CD4-positive, alpha-beta T cell treated with Interleukin-4 for 1 hour (primary cell): ENCODE measurements at regions not wholly inside any gene's neighbourhood (a gene's known extent, or its start where the extent isn't known, plus 50 kb on each side); places are given as distances from the start of the nearest gene placed in this dataset.

Experiments used
- DNase-seq, 2 donors: peaks; one replicate each; pipeline ENCODE4 v3.0.0-alpha.2; 2020 to 2022

GRCh38 chr13:112226320-112227002, 149.7 kb upstream of the SPACA7 start:
- no peak for DNase-seq

DNA sequence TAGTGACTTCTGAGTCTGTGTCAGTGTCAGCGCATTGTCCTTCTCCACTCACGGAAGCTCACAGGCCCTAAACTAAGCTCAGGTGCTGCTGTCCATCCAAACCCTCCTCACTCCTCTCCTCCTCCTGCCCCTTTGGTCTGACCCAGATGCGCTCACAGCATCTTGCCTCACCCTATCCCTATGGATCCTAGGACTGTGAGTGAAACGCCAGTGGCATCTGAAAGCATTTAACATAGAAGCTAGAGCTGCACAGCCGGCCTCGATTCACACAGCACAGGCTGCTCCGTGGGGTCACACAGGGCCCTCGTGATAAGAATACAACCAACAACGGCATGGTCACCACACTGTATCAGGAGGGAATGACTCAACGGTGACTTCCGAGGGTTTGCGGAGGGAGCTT, 149.1 kb upstream of the SPACA7 start:
- no peak for DNase-seq

GRCh38 chr13:112229445-112229844, 146.7 kb upstream of the SPACA7 start:
- DNase-seq: no peak

DNA sequence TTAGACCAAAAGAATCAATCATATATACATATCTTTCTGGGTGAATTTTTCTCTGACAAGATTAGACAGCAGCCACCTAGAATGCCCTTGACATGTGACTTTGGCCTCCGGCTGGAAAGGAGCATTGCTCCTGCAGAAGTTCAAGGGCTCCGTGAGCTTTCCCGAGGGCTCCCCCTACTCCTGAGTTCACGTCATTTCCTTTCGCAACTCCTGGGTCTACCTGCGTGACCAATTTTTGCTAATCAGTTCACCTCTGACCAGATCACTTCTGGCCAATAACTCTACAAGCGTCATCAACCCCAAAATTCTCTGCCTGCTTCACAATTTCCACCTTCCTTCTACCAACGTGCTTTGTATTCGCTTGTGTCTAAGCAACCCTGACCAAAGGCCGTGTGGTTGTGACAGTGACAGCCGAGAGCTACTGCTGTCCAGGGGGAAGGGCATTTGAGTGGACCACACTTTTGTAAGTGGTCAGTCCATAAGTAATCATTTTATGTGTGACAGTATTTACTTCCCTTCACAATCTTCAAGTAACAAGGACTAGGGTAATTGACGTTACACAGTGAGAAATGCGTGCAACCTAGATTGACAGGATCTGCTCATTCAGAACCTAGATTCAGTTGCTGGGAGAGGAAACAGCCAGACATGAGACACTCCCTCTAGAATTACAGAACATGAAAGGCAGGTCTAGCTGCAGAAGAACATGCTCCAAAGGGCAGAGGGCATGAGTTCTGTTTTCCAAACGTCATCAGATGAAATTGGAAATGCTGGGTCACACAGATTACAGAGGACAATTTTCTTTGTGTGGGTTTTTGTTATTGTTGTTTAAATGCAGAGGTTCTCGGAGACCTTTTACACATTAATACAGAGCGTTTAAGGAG, 145.9 kb upstream of the SPACA7 start:
- no peak for DNase-seq

DNA sequence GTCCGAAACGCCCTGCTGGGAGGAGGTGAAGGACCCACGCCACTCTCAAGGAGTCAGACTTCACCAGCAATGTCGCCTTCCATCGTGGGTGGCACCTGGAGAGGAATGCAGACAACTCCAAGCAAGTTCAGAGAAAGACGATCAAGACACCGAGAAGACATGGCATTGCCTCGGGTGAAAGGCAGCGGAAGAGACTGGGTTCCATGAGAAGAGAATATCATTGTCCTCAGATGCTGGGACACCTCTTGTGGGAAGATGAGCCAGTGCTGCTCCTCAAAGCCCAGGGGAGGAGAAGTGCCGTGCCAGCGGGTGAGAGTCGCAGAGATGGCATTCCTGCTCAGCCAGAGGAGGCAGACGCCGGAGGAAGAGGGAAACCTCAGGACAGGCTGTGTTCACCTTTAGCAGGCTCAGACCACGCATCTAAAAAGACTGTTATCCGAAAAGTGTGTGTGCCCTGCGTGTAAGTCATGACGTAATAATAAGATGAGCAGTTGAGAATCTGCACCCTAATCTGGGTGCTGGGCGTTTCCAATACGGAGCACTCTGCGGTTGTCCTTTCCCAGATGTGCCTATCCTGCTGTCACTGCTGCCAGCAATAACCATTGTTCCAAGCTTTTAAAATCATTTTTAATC, 144.6 kb upstream of the SPACA7 start:
- DNase-seq: no peak

GRCh38 chr13:112233256-112233655, 142.9 kb upstream of the SPACA7 start:
- DNase-seq: no peak

GRCh38 chr13:112233716-112234115, 142.4 kb upstream of the SPACA7 start:
- no peak for DNase-seq

- no peak for DNase-seq
Measured at GRCh38 chr13:112234131-112234875, 141.9 kb upstream of the SPACA7 start.

DNA sequence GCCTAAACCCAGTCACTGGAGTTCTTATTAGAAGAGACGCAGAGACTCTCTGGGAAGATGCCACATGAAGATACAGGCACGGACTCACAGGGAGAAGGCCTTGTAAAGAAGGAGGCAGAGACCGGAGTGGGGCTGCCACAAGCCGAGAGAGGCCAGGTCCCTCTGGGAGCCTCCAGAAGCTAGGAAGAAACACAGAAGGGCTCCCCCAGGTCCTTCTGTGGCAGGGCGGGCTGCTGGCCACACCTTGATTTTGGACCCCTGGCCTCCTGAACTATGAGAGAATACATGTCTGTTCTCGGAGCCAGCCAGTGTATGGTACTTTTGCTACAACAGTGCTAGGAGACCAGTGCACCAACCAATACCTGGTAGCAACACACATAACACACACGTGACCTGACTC, 140.1 kb upstream of the SPACA7 start:
- DNase-seq: no peak

DNA sequence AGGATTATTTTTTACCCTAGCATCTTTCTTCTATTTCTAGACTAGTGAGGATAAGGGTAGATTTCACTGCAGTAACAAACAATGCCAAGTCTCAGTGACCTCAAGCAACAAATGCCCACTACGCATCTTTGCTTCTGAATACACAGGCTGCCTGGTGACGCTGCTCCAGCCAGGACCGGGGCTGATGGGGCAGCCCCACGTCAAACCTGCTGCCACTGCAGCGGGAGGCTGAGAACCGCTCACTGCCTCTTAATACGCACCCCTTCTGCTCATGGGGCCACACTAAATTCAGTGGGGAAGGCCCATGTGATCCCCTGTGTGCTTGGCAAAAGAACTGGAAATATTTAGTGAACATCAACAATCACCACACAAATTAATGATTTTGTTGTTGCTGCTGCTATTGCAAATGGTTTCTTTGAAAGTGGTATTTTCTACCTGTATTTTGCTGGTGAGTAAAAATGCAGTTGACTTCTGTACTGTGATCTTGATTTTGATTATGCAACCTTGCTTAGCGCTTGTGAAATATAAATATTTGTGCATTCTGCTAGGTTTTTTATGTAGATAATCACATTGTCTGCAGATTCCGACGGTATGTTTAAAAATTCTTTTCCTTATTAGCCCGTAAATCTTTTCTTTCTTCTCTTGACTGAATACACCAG, 139.5 kb upstream of the SPACA7 start:
- DNase-seq: no peak

- DNase-seq: no peak
Measured at GRCh38 chr13:112238436-112238995, 137.6 kb upstream of the SPACA7 start.

DNA sequence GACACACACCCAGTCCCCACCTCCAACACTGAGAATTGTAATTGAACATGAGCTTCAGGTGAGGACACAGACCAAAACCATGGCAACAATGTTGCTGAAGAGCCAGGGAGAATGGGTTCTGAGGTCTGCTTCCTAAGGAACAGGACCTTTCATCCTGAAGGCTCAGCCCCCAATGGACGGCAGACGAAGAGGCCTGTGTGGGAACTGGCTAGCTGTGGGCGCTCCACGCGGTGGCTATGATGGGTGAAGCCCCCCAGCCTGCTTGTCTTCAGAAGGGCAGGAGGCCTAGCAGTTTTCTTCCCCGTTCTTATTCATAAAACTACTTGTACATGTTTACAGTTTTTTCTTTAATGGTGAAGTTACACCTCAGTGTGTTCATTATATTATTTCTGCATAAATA, 136.1 kb upstream of the SPACA7 start:
- DNase-seq: no peak

DNA sequence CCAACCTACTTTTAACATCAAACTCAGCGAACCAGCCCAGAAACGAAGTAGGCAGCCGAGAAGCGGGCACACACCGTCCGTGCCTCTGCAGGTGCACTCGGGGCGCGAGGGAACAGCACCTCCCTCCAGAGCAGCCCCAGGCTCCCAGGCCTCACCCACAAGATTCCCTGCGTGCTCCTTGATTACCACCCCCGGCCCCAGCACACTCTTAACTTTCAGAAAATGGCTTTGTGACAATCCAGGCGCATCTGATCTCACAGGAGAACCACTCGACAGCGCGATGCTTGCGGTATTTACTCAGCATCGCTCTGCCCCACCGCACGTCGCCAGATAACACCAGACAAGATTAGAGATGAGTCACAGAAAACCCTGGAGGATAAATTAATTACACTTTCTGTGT, 134.9 kb upstream of the SPACA7 start:
- DNase-seq: no peak

DNA sequence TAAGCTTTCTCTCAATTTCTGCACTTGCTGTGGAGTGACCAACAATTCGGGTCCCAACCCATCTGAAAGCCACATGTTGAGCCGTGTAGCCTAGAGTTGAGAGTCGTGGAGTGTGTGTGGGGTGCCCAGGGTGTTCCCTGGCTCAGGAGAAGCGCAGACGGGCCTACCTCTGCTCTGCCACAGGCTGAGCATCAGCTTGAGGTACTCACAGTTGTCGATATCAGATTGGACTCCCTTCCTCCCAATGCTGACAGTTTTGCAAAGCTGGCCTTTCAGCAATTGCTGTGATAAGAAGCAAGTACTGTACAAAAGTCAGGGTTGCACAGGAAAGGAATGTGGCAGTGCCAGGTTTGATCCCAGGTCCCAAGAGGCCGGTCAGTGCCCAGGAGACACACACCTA, 133.4 kb upstream of the SPACA7 start:
- no peak for DNase-seq

GRCh38 chr13:112244061-112244460, 132.1 kb upstream of the SPACA7 start:
- DNase-seq: no peak

DNA sequence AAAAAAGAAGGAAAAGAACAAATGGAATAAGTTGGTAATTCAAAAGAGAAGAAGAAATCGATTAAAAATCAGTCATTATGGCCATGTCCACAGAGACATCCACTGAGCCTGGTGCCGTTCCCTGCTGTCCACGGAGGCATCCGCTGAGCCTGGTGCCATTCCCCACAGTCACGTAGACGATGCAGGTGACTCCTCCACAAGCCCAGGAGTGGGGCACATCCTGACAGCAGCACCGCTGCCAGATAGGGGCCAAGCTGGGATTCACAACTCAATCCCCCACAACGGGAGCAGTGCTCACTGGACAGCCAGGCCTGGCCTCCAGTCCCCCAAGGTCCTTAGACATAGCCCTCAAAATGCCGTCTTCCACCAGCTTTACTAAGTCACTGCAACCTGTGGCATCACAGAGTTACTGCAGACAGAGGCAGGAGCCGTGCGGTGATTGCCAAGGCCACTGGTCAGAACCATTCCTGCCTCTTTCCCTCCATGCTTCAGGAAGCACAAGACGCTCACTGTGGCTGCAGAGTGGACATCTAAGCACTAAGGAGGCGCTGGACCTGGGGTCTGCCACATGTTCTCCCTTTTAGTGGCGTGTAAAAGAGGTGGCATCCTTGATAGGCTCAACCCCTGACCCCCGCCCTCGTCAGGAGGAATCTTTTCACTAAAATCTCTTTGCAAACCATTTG, 131.5 kb upstream of the SPACA7 start:
- DNase-seq: no peak

DNA sequence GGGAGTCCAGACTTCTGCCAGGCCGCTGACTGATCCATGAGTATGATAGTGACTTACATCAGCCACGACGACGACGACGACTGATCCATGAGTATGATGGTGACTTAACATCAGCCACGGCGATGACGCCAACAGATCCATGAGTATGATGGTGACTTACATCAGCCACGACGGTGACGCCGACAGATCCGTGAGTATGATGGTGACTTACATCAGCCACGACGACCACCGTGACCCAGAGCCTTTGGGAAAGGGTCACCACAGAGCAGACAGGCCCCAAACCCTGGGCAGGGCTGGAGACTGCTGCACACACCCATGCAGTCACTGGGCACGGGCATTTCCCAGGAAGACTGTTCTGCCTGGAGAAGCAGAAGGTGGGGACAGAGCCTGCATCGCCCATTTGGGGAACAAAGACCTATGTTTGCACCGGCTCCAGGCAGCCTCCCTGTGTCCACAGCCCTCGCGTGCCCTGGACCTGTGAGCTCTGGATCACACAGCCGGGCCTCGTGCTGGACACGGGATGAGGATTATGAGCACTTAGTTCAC, 130.9 kb upstream of the SPACA7 start:
- no peak for DNase-seq

DNA sequence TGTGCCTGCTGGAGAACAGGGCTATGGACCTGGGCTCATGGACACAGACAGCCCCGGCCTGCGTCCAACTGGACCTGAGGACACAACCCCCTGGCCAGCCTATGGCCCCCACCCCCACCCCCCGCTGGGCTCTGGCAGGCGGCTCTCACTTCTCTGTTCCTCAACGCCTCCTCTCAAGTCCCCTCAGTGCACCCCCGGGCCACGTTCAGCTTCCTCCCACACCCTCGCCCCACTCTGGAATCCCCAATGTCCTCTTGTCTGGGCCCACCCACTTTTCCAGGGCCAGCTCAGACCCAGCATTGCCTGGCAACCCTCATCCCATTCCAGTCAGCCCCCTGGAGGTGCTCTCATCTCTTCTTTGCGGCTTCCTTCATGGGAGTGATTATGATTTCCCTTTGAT, 130.2 kb upstream of the SPACA7 start:
- DNase-seq: no peak

- DNase-seq: no peak
Measured at GRCh38 chr13:112246731-112247470, 129.3 kb upstream of the SPACA7 start.
